Liver (tissue), 7 donors: ENCODE measurements at regions not wholly inside any gene's neighbourhood (a gene's known extent, or its start where the extent isn't known, plus 50 kb on each side); places are given as distances from the start of the nearest gene placed in this dataset.

Experiments used
- DNase-seq: peaks from one replicate; pipeline ENCODE4 v3.0.0-alpha.2; 2017; ENCODE audit warnings: low spot score
- H3K27ac ChIP-seq, 2 donors: one replicate each; pipeline ENCODE4 v1.7.0; 2013; ENCODE audit warnings: inconsistent platforms in 2 of 2, low read length in 2 of 2, control low read depth in 1 of 2, low read depth in 1 of 2, mild to moderate bottlenecking in 1 of 2
- H3K27me3 ChIP-seq, 4 donors: one replicate each; pipeline versions ENCODE4 v1.6.1 to v1.7.0; 2013; ENCODE audit warnings: low read length in 3 of 4, inconsistent platforms in 1 of 4, mild to moderate bottlenecking in 1 of 4, moderate library complexity in 1 of 4; ENCODE audit not compliant: control insufficient read depth in 4 of 4, insufficient read depth in 4 of 4
- H3K36me3 ChIP-seq, 4 donors: one replicate each; pipeline versions ENCODE4 v1.6.1 to v1.7.0; 2013; ENCODE audit warnings: low read length in 3 of 4, mild to moderate bottlenecking in 3 of 4, low read depth in 1 of 4, moderate library complexity in 1 of 4; ENCODE audit not compliant: control insufficient read depth in 4 of 4, insufficient read depth in 3 of 4
- H3K4me1 ChIP-seq, 4 donors: one replicate each; pipeline versions ENCODE4 v1.6.1 to v1.7.0; 2013; ENCODE audit warnings: low read length in 3 of 4, mild to moderate bottlenecking in 3 of 4, moderate library complexity in 1 of 4; ENCODE audit not compliant: control insufficient read depth in 4 of 4, insufficient read depth in 4 of 4
- H3K4me3 ChIP-seq, 3 donors: one replicate each; pipeline versions ENCODE4 v1.6.1 to v1.7.0; 2013; ENCODE audit warnings: low read length in 3 of 3, control low read depth in 1 of 3, low read depth in 1 of 3, mild to moderate bottlenecking in 1 of 3
- H3K9ac ChIP-seq, 2 donors: one replicate each; pipeline ENCODE4 v1.7.0; 2013; ENCODE audit warnings: low read length in 2 of 2, mild to moderate bottlenecking in 2 of 2, moderate library complexity in 2 of 2, control low read depth in 1 of 2, low read depth in 1 of 2
- H3K9me3 ChIP-seq, 4 donors: one replicate each; pipeline versions ENCODE4 v1.6.1 to v1.7.0; 2013; ENCODE audit warnings: low read length in 3 of 4; ENCODE audit not compliant: control insufficient read depth in 4 of 4
- EGR1 ChIP-seq, 2 donors: IDR thresholded peaks; 2 replicates each; pipeline ENCODE4 v1.6.1; 2016 to 2018; ENCODE audit warnings: antibody characterized with exemption in 2 of 2, low read depth in 2 of 2
- FOXA1 ChIP-seq: IDR thresholded peaks from 2 replicates; pipeline ENCODE4 v1.6.1; 2016; ENCODE audit warnings: antibody characterized with exemption
- FOXA2 ChIP-seq: IDR thresholded peaks from 2 replicates; pipeline ENCODE4 v1.6.1; 2016; ENCODE audit warnings: antibody characterized with exemption
- HNF4A ChIP-seq, 2 donors: conservative IDR thresholded peaks; 2 replicates each; pipeline ENCODE4 v1.6.1; 2016; ENCODE audit warnings: antibody characterized with exemption in 2 of 2, mild to moderate bottlenecking in 2 of 2
- HNF4G ChIP-seq: IDR thresholded peaks from 2 replicates; pipeline ENCODE4 v1.6.1; 2016; ENCODE audit warnings: antibody characterized with exemption
- JUND ChIP-seq, 2 donors: IDR thresholded peaks; 2 replicates each; pipeline ENCODE4 v1.6.1; 2016; ENCODE audit warnings: antibody characterized with exemption in 2 of 2
- NR2F2 ChIP-seq: IDR thresholded peaks from 2 replicates; pipeline ENCODE4 v1.6.1; 2016; ENCODE audit warnings: antibody characterized with exemption
- RAD21 ChIP-seq, 2 donors: IDR thresholded peaks; 2 replicates each; pipeline ENCODE4 v1.6.1; 2016; ENCODE audit warnings: antibody characterized with exemption in 2 of 2, mild to moderate bottlenecking in 2 of 2
- RXRA ChIP-seq, 2 donors: IDR thresholded peaks; 2 replicates each; pipeline ENCODE4 v1.6.1; 2017 to 2018; ENCODE audit warnings: antibody characterized with exemption in 2 of 2, mild to moderate bottlenecking in 1 of 2
- SP1 ChIP-seq: IDR thresholded peaks from 2 replicates; pipeline ENCODE4 v1.6.1; 2018; ENCODE audit warnings: antibody characterized with exemption, mild to moderate bottlenecking
- TAF1 ChIP-seq: conservative IDR thresholded peaks from 2 replicates; pipeline ENCODE4 v1.6.1; 2016; ENCODE audit warnings: antibody characterized with exemption, mild to moderate bottlenecking
- YY1 ChIP-seq: IDR thresholded peaks from 2 replicates; pipeline ENCODE4 v1.6.1; 2016; ENCODE audit warnings: antibody characterized with exemption, mild to moderate bottlenecking
- TF ChIP-seq, protein P1 (sequence below): IDR thresholded peaks from 2 replicates; pipeline ENCODE4 v1.6.1; 2016; ENCODE audit warnings: antibody characterized with exemption, mild to moderate bottlenecking
- TF ChIP-seq, protein P2 (sequence below): IDR thresholded peaks from 2 replicates; pipeline ENCODE4 v1.6.1; 2016; ENCODE audit warnings: antibody characterized with exemption
- TF ChIP-seq, protein P3 (sequence below): IDR thresholded peaks from 2 replicates; pipeline ENCODE4 v1.6.1; 2016; ENCODE audit warnings: antibody characterized with exemption
- TF ChIP-seq, protein P4 (sequence below): IDR thresholded peaks from 2 replicates; pipeline ENCODE4 v1.6.1; 2016; ENCODE audit warnings: antibody characterized with exemption
- TF ChIP-seq, protein P5 (sequence below): fragments of 150-350 bp; IDR thresholded peaks from 2 replicates; pipeline ENCODE4 v1.5.1; 2017; ENCODE audit warnings: improper control_type of control experiment, low read depth, low read length; ENCODE audit not compliant: missing input control
- donor health status: healthy.
- donor health status: healthy.
- donor health status: healthy.
- donor health status: healthy.

DNA sequence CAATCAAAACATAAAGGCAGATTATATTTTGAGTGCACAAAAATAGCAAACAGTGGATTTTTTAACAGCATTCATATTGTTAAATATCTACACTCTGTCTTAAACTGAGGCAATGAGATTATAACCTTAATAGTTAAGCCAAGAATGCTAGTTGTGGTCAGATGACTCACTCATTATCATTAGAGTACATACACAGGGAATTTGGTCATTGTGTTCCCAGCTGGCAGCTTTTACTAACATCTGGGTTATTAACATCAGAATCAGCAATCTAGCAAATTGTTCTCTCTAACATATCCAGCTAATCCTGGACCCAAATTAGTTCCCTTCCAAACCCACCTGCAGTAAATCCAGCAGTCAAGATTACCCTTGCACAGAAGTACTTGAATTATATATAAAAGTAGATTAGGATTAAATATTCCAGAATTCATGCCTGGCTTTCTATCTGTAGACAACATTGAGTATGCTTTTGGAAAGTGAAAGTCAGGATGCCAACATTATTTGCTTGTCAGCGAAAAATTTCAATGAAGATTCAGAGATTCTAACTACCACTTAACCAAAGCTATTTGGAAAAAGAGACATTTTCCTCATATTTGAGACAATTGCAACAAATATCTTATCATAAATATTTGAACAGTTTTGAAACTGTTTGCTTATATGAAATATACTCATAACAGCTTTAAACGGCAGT lies 1035.6 kb upstream of the PHF14 start (continued):
- TF ChIP-seq, protein P1, sequence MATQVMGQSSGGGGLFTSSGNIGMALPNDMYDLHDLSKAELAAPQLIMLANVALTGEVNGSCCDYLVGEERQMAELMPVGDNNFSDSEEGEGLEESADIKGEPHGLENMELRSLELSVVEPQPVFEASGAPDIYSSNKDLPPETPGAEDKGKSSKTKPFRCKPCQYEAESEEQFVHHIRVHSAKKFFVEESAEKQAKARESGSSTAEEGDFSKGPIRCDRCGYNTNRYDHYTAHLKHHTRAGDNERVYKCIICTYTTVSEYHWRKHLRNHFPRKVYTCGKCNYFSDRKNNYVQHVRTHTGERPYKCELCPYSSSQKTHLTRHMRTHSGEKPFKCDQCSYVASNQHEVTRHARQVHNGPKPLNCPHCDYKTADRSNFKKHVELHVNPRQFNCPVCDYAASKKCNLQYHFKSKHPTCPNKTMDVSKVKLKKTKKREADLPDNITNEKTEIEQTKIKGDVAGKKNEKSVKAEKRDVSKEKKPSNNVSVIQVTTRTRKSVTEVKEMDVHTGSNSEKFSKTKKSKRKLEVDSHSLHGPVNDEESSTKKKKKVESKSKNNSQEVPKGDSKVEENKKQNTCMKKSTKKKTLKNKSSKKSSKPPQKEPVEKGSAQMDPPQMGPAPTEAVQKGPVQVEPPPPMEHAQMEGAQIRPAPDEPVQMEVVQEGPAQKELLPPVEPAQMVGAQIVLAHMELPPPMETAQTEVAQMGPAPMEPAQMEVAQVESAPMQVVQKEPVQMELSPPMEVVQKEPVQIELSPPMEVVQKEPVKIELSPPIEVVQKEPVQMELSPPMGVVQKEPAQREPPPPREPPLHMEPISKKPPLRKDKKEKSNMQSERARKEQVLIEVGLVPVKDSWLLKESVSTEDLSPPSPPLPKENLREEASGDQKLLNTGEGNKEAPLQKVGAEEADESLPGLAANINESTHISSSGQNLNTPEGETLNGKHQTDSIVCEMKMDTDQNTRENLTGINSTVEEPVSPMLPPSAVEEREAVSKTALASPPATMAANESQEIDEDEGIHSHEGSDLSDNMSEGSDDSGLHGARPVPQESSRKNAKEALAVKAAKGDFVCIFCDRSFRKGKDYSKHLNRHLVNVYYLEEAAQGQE, result no peak
- TF ChIP-seq RXRA (IDR thresholded peaks at IDR 0.05), result no peak

DNA sequence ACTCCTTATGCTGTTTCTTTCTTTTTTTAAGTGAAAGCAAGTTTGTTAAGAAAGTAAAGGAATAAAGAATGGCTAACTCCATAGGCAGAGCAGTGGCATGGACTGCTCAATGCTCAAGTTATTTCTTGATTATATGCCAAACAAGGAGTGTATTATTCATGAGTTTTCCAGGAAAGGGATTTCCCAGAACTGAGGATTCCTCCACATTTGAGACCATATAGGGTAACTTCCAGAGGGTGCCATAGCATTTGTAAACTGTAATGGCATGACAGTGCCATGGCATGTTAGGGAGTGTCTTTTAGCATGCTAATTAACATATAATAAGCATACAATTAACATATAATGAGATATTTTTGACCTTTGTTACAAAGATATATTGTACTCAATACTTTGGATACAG lies 1034.5 kb upstream of the PHF14 start:
- no peaks in the 10 kb centered on the region for H3K36me3 ChIP-seq
- H3K27me3 ChIP-seq, result no peaks in the 10 kb centered on the region
- DNase-seq, result no peak
- no peak overlapping the region for H3K27ac ChIP-seq
- no peak overlapping the region for H3K4me3 ChIP-seq
- H3K4me1 ChIP-seq, result no peaks in the 10 kb centered on the region
- no peak overlapping the region for H3K9ac ChIP-seq
- TF ChIP-seq SP1 (no peak), HNF4G (no peak), RXRA (IDR thresholded peaks at IDR 0.05) (no peak), TAF1 (no peak), HNF4A (conservative IDR thresholded peaks at IDR 0.05) (no peak), FOXA1 (no peak), FOXA2 (no peak), NR2F2 (no peak)
- TF ChIP-seq, protein P2, sequence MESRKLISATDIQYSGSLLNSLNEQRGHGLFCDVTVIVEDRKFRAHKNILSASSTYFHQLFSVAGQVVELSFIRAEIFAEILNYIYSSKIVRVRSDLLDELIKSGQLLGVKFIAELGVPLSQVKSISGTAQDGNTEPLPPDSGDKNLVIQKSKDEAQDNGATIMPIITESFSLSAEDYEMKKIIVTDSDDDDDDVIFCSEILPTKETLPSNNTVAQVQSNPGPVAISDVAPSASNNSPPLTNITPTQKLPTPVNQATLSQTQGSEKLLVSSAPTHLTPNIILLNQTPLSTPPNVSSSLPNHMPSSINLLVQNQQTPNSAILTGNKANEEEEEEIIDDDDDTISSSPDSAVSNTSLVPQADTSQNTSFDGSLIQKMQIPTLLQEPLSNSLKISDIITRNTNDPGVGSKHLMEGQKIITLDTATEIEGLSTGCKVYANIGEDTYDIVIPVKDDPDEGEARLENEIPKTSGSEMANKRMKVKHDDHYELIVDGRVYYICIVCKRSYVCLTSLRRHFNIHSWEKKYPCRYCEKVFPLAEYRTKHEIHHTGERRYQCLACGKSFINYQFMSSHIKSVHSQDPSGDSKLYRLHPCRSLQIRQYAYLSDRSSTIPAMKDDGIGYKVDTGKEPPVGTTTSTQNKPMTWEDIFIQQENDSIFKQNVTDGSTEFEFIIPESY, result no peak
- TF ChIP-seq, protein P3, sequence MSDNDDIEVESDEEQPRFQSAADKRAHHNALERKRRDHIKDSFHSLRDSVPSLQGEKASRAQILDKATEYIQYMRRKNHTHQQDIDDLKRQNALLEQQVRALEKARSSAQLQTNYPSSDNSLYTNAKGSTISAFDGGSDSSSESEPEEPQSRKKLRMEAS, result no peak
- TF ChIP-seq, protein P4, sequence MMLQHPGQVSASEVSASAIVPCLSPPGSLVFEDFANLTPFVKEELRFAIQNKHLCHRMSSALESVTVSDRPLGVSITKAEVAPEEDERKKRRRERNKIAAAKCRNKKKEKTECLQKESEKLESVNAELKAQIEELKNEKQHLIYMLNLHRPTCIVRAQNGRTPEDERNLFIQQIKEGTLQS, result no peak
- no peaks in the 10 kb centered on the region for H3K9me3 ChIP-seq

DNA sequence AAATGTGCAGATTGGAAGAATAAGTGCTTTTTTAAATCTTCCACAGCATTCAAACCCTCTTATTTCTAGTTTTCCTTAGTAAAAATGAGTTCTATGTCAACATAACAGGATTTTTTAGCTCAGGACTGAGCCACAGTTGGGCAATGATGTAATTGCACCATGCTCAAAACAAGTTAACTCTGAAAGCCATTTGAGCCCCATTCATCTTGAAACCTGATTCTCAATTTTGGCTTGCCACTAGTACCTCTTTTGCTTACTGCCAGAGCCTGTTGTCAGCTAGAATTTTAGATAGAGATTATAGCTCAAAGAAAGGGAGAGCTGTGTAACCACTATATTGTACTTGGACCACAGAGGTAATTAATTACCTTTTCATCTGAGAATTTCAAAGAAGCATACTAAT lies 1028.5 kb upstream of the PHF14 start:
- no peak for DNase-seq
- Histone ChIP-seq H3K4me1 (no peaks in the 10 kb centered on the region), H3K9ac (no peak overlapping the region), H3K36me3 (no peaks in the 10 kb centered on the region), H3K4me3 (no peak overlapping the region), H3K27me3 (no peaks in the 10 kb centered on the region), H3K9me3 (no peaks in the 10 kb centered on the region), H3K27ac (no peak overlapping the region)
- TF ChIP-seq HNF4A (conservative IDR thresholded peaks at IDR 0.05) (no peak), SP1 (no peak), TAF1 (no peak), FOXA1 (no peak), YY1 (no peak), RAD21 (IDR thresholded peaks at IDR 0.05) (no peak), RXRA (IDR thresholded peaks at IDR 0.05) (no peak), JUND (IDR thresholded peaks at IDR 0.05) (no peak), EGR1 (IDR thresholded peaks at IDR 0.05; ENCODE audit: low read depth in 2 of 2) (no peak), FOXA2 (no peak), HNF4G (no peak)
- TF ChIP-seq, protein P3, result no peak
- TF ChIP-seq, protein P1, result no peak
- TF ChIP-seq, protein P5, sequence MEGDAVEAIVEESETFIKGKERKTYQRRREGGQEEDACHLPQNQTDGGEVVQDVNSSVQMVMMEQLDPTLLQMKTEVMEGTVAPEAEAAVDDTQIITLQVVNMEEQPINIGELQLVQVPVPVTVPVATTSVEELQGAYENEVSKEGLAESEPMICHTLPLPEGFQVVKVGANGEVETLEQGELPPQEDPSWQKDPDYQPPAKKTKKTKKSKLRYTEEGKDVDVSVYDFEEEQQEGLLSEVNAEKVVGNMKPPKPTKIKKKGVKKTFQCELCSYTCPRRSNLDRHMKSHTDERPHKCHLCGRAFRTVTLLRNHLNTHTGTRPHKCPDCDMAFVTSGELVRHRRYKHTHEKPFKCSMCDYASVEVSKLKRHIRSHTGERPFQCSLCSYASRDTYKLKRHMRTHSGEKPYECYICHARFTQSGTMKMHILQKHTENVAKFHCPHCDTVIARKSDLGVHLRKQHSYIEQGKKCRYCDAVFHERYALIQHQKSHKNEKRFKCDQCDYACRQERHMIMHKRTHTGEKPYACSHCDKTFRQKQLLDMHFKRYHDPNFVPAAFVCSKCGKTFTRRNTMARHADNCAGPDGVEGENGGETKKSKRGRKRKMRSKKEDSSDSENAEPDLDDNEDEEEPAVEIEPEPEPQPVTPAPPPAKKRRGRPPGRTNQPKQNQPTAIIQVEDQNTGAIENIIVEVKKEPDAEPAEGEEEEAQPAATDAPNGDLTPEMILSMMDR, result no peak
- TF ChIP-seq, protein P4, result no peak
